GM12874 (cell line): ENCODE measurements at regions not wholly inside any gene's neighbourhood (a gene's known extent, or its start where the extent isn't known, plus 50 kb on each side); places are given as distances from the start of the nearest gene placed in this dataset.

ENCODE experiments used
- CTCF ChIP-seq: IDR thresholded peaks from 2 replicates; pipeline ENCODE4 v1.5.1; 2011; ENCODE audit warnings: low read depth, mild to moderate bottlenecking, control low read depth, low read length, moderate library complexity; ENCODE audit not compliant: insufficient read depth

DNA sequence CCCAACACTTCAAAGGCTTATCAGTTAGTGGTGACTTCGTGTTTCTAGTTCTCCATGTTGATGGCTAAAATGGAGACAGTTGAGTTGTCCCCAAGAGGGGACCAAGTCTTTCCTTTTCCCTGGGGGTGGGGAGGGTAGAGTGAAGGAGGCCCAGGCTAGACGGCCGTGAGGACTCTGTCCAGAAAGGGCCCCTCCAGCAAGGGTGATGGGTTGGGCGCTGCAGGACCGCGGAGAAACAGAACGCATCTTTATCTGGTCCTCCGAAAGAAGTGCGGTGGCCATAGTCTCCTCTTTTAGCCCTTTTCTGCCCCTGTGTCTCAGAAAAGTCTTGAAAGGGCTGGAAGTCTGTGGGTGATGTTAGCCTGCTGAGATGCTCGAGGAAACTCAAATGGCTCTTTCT lies 153.2 kb downstream of the GLI2 start:
- no peak for TF ChIP-seq CTCF

DNA sequence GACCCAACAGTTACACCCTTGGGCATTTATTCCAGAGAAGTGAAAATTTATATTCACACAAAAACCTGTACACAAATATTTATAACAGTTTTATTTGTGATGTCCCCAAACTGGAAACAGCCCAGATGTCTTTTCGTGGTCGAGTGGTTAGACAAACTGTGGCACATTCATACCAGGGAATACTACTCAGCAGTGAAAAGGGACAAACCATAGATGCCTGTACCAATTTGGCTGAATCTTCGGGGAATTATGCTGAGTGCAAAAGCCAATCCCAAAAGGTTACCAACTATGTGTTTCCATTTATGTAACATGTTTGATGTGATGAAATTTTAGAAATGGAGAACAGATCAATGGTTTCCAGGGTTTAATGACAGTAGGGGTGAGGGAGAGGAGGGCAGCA lies 154.3 kb downstream of the GLI2 start:
- TF ChIP-seq CTCF = no peak

DNA sequence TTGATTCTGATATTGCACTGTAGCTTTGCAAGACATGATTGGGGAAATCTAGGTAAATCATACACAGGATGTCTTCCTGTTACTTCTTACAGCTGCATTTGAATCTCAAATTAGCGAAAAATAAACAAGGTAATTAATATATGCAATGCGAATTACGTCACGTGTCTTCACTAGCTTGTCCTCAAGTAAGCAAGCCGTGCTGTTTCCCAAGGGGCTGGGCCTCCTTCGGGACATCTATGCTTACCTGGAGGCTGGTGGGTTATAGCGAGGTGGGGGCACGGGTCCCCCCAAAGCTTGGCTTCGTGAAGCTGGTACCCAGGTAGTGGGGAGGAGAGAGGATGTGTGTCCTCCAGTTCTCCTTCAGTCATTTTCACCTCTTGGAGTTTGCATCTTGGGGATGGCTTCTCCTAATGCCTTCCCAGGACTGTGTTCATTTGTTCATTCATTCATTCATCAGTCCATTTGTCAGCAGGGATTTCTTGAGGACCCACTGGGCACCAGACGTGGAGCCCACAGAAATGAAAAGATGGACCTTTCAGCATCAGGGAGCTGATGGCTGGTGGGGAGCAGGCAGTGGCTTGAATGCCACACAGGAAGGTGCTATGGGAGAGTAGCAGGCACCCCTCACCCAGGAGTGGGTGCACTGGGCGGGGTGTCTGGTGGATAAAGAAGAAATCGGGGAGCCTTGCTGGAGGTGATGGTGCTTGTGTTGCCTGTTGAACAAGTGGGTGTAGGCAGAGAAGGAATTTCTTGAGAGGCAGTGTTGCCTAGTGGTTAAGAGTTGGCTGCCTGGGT lies 155.1 kb downstream of the GLI2 start:
- no peak for TF ChIP-seq CTCF

GRCh38 chr2:120892271-120892966 lies 156.8 kb downstream of the GLI2 start:
- no peak for TF ChIP-seq CTCF

DNA sequence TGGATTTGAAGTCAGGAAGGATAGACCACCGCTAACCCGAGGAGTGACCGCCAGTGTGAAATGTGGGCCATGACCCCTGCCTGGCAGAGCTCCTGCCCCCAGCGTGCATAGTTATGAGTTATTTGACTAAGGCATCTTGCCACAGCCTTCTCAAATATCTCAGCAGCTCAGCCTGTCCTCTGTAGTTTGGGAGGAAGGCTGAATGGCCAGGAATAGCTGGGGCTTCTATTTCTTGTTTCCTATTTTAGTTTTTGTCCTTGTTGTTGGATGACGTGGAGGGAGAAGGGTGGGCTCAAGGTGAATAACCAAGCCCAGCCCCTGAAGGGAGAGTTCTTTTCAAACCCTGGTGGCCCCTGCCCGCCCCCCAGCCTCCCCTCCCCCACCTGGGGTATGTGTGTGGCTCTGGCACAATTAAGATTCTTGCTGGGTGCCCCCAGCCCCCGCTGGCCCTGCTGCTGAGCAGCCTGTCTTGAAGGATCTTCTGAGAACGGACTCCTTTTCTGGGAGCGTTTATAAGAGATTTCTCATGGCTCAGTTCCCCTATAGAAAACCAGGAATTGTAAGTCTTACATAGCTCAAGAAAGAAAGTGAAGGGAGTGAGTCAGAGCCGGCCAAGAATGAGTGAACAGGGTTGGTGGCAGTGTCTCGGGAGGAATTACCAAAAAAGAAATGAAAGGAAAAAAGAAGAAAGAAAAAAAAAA lies 157.4 kb downstream of the GLI2 start:
- no peak for TF ChIP-seq CTCF

GRCh38 chr2:120893811-120894584 lies 158.3 kb downstream of the GLI2 start:
- no peak for TF ChIP-seq CTCF

- TF ChIP-seq CTCF = no peak
These were observed 159.3 kb downstream of the GLI2 start for GRCh38 chr2:120894966-120895365.
